Liver (tissue), 8 donors: ENCODE measurements at regions not wholly inside any gene's neighbourhood (a gene's known extent, or its start where the extent isn't known, plus 50 kb on each side); places are given as distances from the start of the nearest gene placed in this dataset.

ENCODE experiments used
- DNase-seq: peaks from one replicate; pipeline ENCODE4 v3.0.0-alpha.2; 2017; ENCODE audit warnings: low spot score
- H3K27ac ChIP-seq, 2 donors: one replicate each; pipeline ENCODE4 v1.7.0; 2013; ENCODE audit warnings: inconsistent platforms in 2 of 2, low read length in 2 of 2, control low read depth in 1 of 2, low read depth in 1 of 2, mild to moderate bottlenecking in 1 of 2
- H3K27me3 ChIP-seq, 4 donors: one replicate each; pipeline versions ENCODE4 v1.6.1 to v1.7.0; 2013; ENCODE audit warnings: low read length in 3 of 4, inconsistent platforms in 1 of 4, mild to moderate bottlenecking in 1 of 4, moderate library complexity in 1 of 4; ENCODE audit not compliant: control insufficient read depth in 4 of 4, insufficient read depth in 4 of 4
- H3K36me3 ChIP-seq, 4 donors: one replicate each; pipeline versions ENCODE4 v1.6.1 to v1.7.0; 2013; ENCODE audit warnings: low read length in 3 of 4, mild to moderate bottlenecking in 3 of 4, low read depth in 1 of 4, moderate library complexity in 1 of 4; ENCODE audit not compliant: control insufficient read depth in 4 of 4, insufficient read depth in 3 of 4
- H3K4me1 ChIP-seq, 4 donors: one replicate each; pipeline versions ENCODE4 v1.6.1 to v1.7.0; 2013; ENCODE audit warnings: low read length in 3 of 4, mild to moderate bottlenecking in 3 of 4, moderate library complexity in 1 of 4; ENCODE audit not compliant: control insufficient read depth in 4 of 4, insufficient read depth in 4 of 4
- H3K4me3 ChIP-seq, 3 donors: one replicate each; pipeline versions ENCODE4 v1.6.1 to v1.7.0; 2013; ENCODE audit warnings: low read length in 3 of 3, control low read depth in 1 of 3, low read depth in 1 of 3, mild to moderate bottlenecking in 1 of 3
- H3K9ac ChIP-seq, 2 donors: one replicate each; pipeline ENCODE4 v1.7.0; 2013; ENCODE audit warnings: low read length in 2 of 2, mild to moderate bottlenecking in 2 of 2, moderate library complexity in 2 of 2, control low read depth in 1 of 2, low read depth in 1 of 2
- H3K9me3 ChIP-seq, 4 donors: one replicate each; pipeline versions ENCODE4 v1.6.1 to v1.7.0; 2013; ENCODE audit warnings: low read length in 3 of 4; ENCODE audit not compliant: control insufficient read depth in 4 of 4
- ATF3 ChIP-seq: IDR thresholded peaks from 2 replicates; pipeline ENCODE4 v1.6.1; 2016; ENCODE audit warnings: antibody characterized with exemption
- EGR1 ChIP-seq, 2 donors: IDR thresholded peaks; 2 replicates each; pipeline ENCODE4 v1.6.1; 2016 to 2018; ENCODE audit warnings: antibody characterized with exemption in 2 of 2, low read depth in 2 of 2
- FOXA2 ChIP-seq: IDR thresholded peaks from 2 replicates; pipeline ENCODE4 v1.6.1; 2016; ENCODE audit warnings: antibody characterized with exemption
- GABPA ChIP-seq, 2 donors: IDR thresholded peaks in 1 of 2; conservative IDR thresholded peaks in 1 of 2; 2 replicates each; pipeline ENCODE4 v1.6.1; 2016; ENCODE audit warnings: antibody characterized with exemption in 2 of 2, mild to moderate bottlenecking in 1 of 2, moderate library complexity in 1 of 2
- HNF4A ChIP-seq, 2 donors: conservative IDR thresholded peaks; 2 replicates each; pipeline ENCODE4 v1.6.1; 2016; ENCODE audit warnings: antibody characterized with exemption in 2 of 2, mild to moderate bottlenecking in 2 of 2
- NR2F2 ChIP-seq: IDR thresholded peaks from 2 replicates; pipeline ENCODE4 v1.6.1; 2016; ENCODE audit warnings: antibody characterized with exemption
- RAD21 ChIP-seq, 2 donors: IDR thresholded peaks; 2 replicates each; pipeline ENCODE4 v1.6.1; 2016; ENCODE audit warnings: antibody characterized with exemption in 2 of 2, mild to moderate bottlenecking in 2 of 2
- RXRA ChIP-seq, 2 donors: IDR thresholded peaks; 2 replicates each; pipeline ENCODE4 v1.6.1; 2017 to 2018; ENCODE audit warnings: antibody characterized with exemption in 2 of 2, mild to moderate bottlenecking in 1 of 2
- SP1 ChIP-seq: IDR thresholded peaks from 2 replicates; pipeline ENCODE4 v1.6.1; 2018; ENCODE audit warnings: antibody characterized with exemption, mild to moderate bottlenecking
- YY1 ChIP-seq: IDR thresholded peaks from 2 replicates; pipeline ENCODE4 v1.6.1; 2016; ENCODE audit warnings: antibody characterized with exemption, mild to moderate bottlenecking
- ZBTB33 ChIP-seq: IDR thresholded peaks from 2 replicates; pipeline ENCODE4 v1.6.1; 2016; ENCODE audit warnings: antibody characterized with exemption
- whole genome bisulfite sequencing: extraction: QIAGEN DNeasy Blood & Tissue Kit; methylation state at CpG from one replicate; pipeline ENCODE4 v1.1.7; 2013; 5-methylcytosine and 5-hydroxymethylcytosine counted together
- TF ChIP-seq, protein P1 (sequence below): fragments of 150-350 bp; IDR thresholded peaks from 2 replicates; pipeline ENCODE4 v1.5.1; 2017; ENCODE audit warnings: improper control_type of control experiment, low read depth, low read length; ENCODE audit not compliant: missing input control
- TF ChIP-seq, protein P2 (sequence below): IDR thresholded peaks from 2 replicates; pipeline ENCODE4 v1.6.1; 2016; ENCODE audit warnings: antibody characterized with exemption
- donor health status: healthy.
- donor health status: healthy.
- donor health status: healthy.
- donor health status: healthy.
- donor health status: healthy.

DNA sequence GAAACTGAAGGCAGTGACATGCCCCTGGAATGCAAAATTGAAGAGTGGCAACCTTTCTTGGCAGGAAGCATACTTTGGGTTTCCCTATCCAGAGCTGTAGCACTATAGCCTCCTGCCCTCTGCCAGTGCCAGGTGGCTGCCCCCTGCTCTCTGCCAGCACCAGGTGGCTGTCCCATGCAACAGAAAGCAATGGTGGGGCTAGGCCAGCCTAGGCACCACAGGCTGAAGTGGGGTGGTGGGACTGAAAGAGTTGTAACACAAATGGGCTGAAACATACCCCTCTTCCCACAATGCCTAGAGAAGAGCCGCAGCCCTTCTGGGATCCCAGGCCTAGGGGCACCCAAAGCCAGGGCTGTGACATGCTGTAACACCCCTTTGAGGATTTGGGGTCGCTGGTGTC, 1739.3 kb upstream of the LRRTM1 start (continued):
- TF ChIP-seq YY1 = no peak
- no peak for TF ChIP-seq ATF3
- no peak for TF ChIP-seq HNF4A (conservative IDR thresholded peaks at IDR 0.05)
- TF ChIP-seq EGR1 (IDR thresholded peaks at IDR 0.05; ENCODE audit: low read depth in 2 of 2) = no peak
- no peak for TF ChIP-seq RXRA (IDR thresholded peaks at IDR 0.05)
- no peak for TF ChIP-seq GABPA (IDR thresholded peaks at IDR 0.05 in 1 of 2, conservative IDR thresholded peaks at IDR 0.05 in 1 of 2)

DNA sequence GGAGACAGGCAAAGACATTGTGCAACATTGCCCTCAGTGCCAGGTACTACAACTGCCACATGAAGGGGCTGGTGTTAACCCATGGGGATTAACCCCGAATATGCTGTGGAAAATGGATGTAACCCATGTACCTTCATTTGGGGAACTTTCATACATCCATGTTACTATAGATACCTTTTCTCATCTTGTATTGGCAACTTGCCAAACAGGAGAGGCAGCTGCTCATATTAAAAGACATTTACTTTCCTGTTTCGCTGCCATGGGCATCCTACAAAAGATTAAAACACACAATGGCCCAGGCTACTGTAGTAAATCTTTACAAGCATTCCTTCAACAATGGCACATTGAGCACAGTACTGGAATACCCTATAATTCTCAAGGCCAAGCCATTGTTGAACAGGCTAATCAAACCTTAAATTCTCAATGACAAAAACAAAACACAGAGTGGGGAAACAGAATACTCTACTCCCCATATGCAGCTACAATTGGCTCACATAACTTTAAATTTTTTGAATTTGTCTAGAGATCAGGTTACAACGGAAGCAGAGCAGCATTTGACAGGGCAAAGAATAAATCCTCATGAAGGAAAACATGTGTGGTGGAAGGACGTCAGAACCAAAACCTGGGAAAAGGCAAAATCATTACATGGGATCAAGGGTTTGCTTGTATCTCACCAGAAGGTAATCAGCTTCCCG, 1723.5 kb upstream of the LRRTM1 start:
- DNase-seq = no peak
- WGBS = 69% methylated on average over 5 of the region's 5 CpGs
- no peak overlapping the region for H3K4me3 ChIP-seq
- H3K4me1 ChIP-seq = no peaks in the 10 kb centered on the region
- H3K36me3 ChIP-seq = no peaks in the 10 kb centered on the region
- TF ChIP-seq SP1 = no peak
- no peak for TF ChIP-seq RAD21 (IDR thresholded peaks at IDR 0.05)
- TF ChIP-seq ZBTB33 = no peak
- TF ChIP-seq RXRA (IDR thresholded peaks at IDR 0.05) = no peak
- TF ChIP-seq NR2F2 = no peak
- TF ChIP-seq FOXA2 = no peak
- TF ChIP-seq EGR1 (IDR thresholded peaks at IDR 0.05; ENCODE audit: low read depth in 2 of 2) = no peak
- TF ChIP-seq, protein P1, sequence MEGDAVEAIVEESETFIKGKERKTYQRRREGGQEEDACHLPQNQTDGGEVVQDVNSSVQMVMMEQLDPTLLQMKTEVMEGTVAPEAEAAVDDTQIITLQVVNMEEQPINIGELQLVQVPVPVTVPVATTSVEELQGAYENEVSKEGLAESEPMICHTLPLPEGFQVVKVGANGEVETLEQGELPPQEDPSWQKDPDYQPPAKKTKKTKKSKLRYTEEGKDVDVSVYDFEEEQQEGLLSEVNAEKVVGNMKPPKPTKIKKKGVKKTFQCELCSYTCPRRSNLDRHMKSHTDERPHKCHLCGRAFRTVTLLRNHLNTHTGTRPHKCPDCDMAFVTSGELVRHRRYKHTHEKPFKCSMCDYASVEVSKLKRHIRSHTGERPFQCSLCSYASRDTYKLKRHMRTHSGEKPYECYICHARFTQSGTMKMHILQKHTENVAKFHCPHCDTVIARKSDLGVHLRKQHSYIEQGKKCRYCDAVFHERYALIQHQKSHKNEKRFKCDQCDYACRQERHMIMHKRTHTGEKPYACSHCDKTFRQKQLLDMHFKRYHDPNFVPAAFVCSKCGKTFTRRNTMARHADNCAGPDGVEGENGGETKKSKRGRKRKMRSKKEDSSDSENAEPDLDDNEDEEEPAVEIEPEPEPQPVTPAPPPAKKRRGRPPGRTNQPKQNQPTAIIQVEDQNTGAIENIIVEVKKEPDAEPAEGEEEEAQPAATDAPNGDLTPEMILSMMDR = no peak
- H3K27ac ChIP-seq = no peak overlapping the region
- H3K27me3 ChIP-seq = no peaks in the 10 kb centered on the region
- H3K9me3 ChIP-seq = no peaks in the 10 kb centered on the region
- no peak overlapping the region for H3K9ac ChIP-seq

DNA sequence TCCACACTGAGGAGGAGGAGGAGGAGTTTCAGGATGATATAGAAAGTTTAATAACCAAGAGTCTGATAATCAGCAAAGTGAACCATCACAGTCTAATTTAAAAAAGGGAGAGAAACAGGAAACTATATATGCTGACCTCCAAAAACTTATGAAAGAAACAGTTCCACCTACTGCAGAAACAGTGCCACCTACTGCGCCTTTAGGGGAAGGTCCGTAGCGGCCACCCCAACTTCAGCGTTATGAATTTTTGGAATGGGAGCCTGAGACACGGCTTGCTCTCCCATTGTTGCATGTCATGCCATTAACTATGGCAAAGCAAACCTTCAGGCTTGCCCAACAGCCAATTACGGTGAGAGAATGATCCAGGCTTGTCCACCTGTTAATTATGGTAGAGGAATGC, 1719.2 kb upstream of the LRRTM1 start:
- no peaks in the 10 kb centered on the region for H3K36me3 ChIP-seq
- DNase-seq = no peak
- 62% methylated on average over 6 of the region's 6 CpGs for WGBS
- no peaks in the 10 kb centered on the region for H3K27me3 ChIP-seq
- no peak overlapping the region for H3K27ac ChIP-seq
- TF ChIP-seq, protein P2, sequence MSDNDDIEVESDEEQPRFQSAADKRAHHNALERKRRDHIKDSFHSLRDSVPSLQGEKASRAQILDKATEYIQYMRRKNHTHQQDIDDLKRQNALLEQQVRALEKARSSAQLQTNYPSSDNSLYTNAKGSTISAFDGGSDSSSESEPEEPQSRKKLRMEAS = no peak
- H3K9ac ChIP-seq = no peak overlapping the region
- H3K4me3 ChIP-seq = no peak overlapping the region
- H3K4me1 ChIP-seq = no peaks in the 10 kb centered on the region
- H3K9me3 ChIP-seq = no peaks in the 10 kb centered on the region
